Panc1 (cell line): ENCODE measurements at regions not wholly inside any gene's neighbourhood (a gene's known extent, or its start where the extent isn't known, plus 50 kb on each side); places are given as distances from the start of the nearest gene placed in this dataset.

Experiments used
- ATAC-seq: fragments of 200-7000 bp; cut with Tn5 transposase; 2 replicates; pipeline ENCODE4 v1.9.1; 2020; ENCODE audit warnings: mild to moderate bottlenecking, moderate library complexity
- BruUV-seq: library from RNA; stranded (reverse); fragments of 400-500 nt; replicated peaks from 2 replicates; lab custom pipeline; 2021; lab: Mats Ljungman, UMichigan
- CTCF ChIA-PET: fragments of 300-600 bp; sonication (Branson Sonifier 250); formaldehyde crosslinking; loops from one replicate; lab custom pipeline; 2022; ENCODE audit warnings: antibody characterized with exemption; lab: Charles Lee
- POLR2A ChIA-PET: fragments of 300-600 bp; sonication (Branson Sonifier 250); formaldehyde crosslinking; loops from one replicate; lab custom pipeline; 2022; ENCODE audit warnings: antibody characterized with exemption; lab: Charles Lee
- DNase-seq: peaks from one replicate; pipeline ENCODE4 v3.0.0-alpha.2; 2010; ENCODE audit warnings: low read depth, low spot score
- H3K27ac ChIP-seq: 2 replicates; pipeline ENCODE4 v1.5.1; 2011; ENCODE audit warnings: mild to moderate bottlenecking, low read length, inconsistent platforms
- H3K27me3 ChIP-seq: fragments of 200-500 bp; sonication (Bioruptor generic); 2 replicates; pipeline ENCODE4 v1.6.0; 2014; ENCODE audit warnings: low read length, inconsistent platforms; ENCODE audit not compliant: control insufficient read depth, insufficient read depth
- H3K36me3 ChIP-seq: fragments of 200-500 bp; sonication (Bioruptor generic); 2 replicates; pipeline ENCODE4 v1.5.1; 2014; ENCODE audit warnings: inconsistent platforms, mild to moderate bottlenecking, low read length, moderate library complexity; ENCODE audit not compliant: control insufficient read depth, insufficient read depth
- H3K4me1 ChIP-seq: 2 replicates; pipeline ENCODE4 v1.5.1; 2011; ENCODE audit warnings: inconsistent platforms, mild to moderate bottlenecking, low read length, moderate library complexity; ENCODE audit not compliant: control insufficient read depth, insufficient read depth
- H3K4me3 ChIP-seq, 2 experiments: 2 replicates each; pipeline ENCODE4 v1.5.1; 2011 to 2012; ENCODE audit warnings: low read depth in 2 of 2, low read length in 2 of 2, mild to moderate bottlenecking in 2 of 2, inconsistent platforms in 1 of 2, moderate library complexity in 1 of 2
- H3K9me3 ChIP-seq: fragments of 200-500 bp; sonication (Bioruptor generic); 2 replicates; pipeline ENCODE4 v1.5.1; 2014; ENCODE audit warnings: low read depth, mild to moderate bottlenecking, inconsistent platforms, low read length, moderate library complexity; ENCODE audit not compliant: control insufficient read depth, insufficient read depth
- CTCF ChIP-seq: fragments of 450-650 bp; IDR thresholded peaks from 2 replicates; pipeline ENCODE4 v1.5.1; 2017; ENCODE audit warnings: mild to moderate bottlenecking
- POLR2AphosphoS5 ChIP-seq: IDR thresholded peaks from 2 replicates; pipeline ENCODE4 v1.6.1; 2012; ENCODE audit warnings: mild to moderate bottlenecking, low read depth, low read length, moderate library complexity
- REST ChIP-seq, 2 experiments: IDR thresholded peaks; 2 replicates each; pipeline ENCODE4 v1.6.1; 2011 to 2012; ENCODE audit warnings: low read depth in 2 of 2, control low read depth in 1 of 2, low read length in 1 of 2, mild to moderate bottlenecking in 1 of 2, moderate library complexity in 1 of 2; ENCODE audit not compliant: insufficient read depth in 1 of 2
- SIN3A ChIP-seq: IDR thresholded peaks from 2 replicates; pipeline ENCODE4 v1.6.1; 2012; ENCODE audit warnings: low read depth, mild to moderate bottlenecking, low read length, moderate library complexity, borderline replicate concordance; ENCODE audit not compliant: insufficient read depth
- TCF7L2 ChIP-seq: IDR thresholded peaks from 2 replicates; pipeline ENCODE4 v1.6.1; 2011; ENCODE audit warnings: mild to moderate bottlenecking, low read depth, low read length, inconsistent platforms
- in situ Hi-C: cut with HindIII; loops from 2 replicates; pipeline ENCODE4 v1.10.0; 2016; ENCODE audit warnings: low sequenced_read_pairs, low pct_unique_long_range_greater_than_20kb
- intact Hi-C: fragments of 100-400 bp; cut with micrococcal nuclease; formaldehyde crosslinking; loops from one replicate; pipeline ENCODE4 v1.10.0; 2022; ENCODE audit not compliant: unreplicated experiment

GRCh38 chr20:8946036-8946940 is 122.6 kb upstream of the PLCB4 start:
- intact Hi-C loops (no loop called here), in situ Hi-C loops (no loop called here)
- TF ChIP-seq TCF7L2, result no peak
- no peak for TF ChIP-seq CTCF
- no peak for TF ChIP-seq SIN3A
- no peak for TF ChIP-seq POLR2AphosphoS5
- no peak for TF ChIP-seq REST (IDR thresholded peaks at IDR 0.05; ENCODE audit: insufficient read depth in 1 of 2, low read depth in 2 of 2, low read length in 1 of 2)
- H3K36me3 ChIP-seq, result no peaks in the 10 kb centered on the region
- no TSS peak for BruUV-seq
- H3K9me3 ChIP-seq, result no peaks in the 10 kb centered on the region
- H3K27ac ChIP-seq, result no peak overlapping the region
- ATAC-seq (no peak), DNase-seq (no peak)
- H3K4me1 ChIP-seq, result no peaks in the 10 kb centered on the region
- H3K4me3 ChIP-seq, result no peak overlapping the region
- ChIA-PET POLR2A (no interaction called here), CTCF (no interaction called here)
- H3K27me3 ChIP-seq, result no peaks in the 10 kb centered on the region

GRCh38 chr20:8948442-8949020 is 120.4 kb upstream of the PLCB4 start:
- ChIA-PET CTCF (no interaction called here), POLR2A (no interaction called here)
- H3K27ac ChIP-seq, result no peak overlapping the region
- no peaks in the 10 kb centered on the region for H3K9me3 ChIP-seq
- H3K36me3 ChIP-seq, result no peaks in the 10 kb centered on the region
- TF ChIP-seq POLR2AphosphoS5 (no peak), CTCF (no peak), SIN3A (no peak), TCF7L2 (no peak), REST (IDR thresholded peaks at IDR 0.05; ENCODE audit: insufficient read depth in 1 of 2, low read depth in 2 of 2, low read length in 1 of 2) (no peak)
- no peak overlapping the region for H3K4me3 ChIP-seq
- ATAC-seq (no peak), DNase-seq (no peak)
- BruUV-seq, result no TSS peak
- H3K4me1 ChIP-seq, result no peaks in the 10 kb centered on the region
- no peaks in the 10 kb centered on the region for H3K27me3 ChIP-seq
- intact Hi-C loops (no loop called here), in situ Hi-C loops (no loop called here)
